GM23248 (cell line): ENCODE measurements at regions not wholly inside any gene's neighbourhood (a gene's known extent, or its start where the extent isn't known, plus 50 kb on each side); places are given as distances from the start of the nearest gene placed in this dataset.

Experiments used
- EZH2 ChIP-seq: fragments of 200-600 bp; sonication (generic); IDR thresholded peaks from 2 replicates; pipeline ENCODE4 v1.6.1; 2018; ENCODE audit warnings: antibody characterized with exemption, mild to moderate bottlenecking; ENCODE audit not compliant: insufficient read depth, poor library complexity, severe bottlenecking
- EZH2phosphoT487 ChIP-seq: fragments of 200-600 bp; sonication (generic); IDR thresholded peaks from 2 replicates; pipeline ENCODE4 v1.6.1; 2018; ENCODE audit warnings: antibody characterized with exemption, moderate library complexity, mild to moderate bottlenecking, low read depth; ENCODE audit not compliant: insufficient read depth

DNA sequence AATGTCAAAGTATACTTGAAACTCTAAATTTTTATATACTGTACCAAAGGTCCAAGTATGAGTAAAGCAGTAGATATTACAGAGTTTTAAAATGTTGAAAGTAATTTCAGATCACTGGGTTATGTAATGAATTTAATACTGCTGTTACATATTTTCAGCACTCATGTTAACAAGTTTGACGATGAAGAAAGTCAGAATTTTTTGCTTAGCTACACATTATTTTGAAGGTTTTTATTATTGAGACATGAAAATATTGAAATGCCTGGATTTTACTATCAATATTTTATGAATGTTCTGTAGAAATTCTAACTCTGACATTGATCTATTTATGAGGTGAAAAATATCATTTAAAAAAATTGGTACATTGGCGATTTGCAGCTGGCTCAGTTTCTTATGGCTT lies 1030.3 kb downstream of the FSCB start:
- no peak for TF ChIP-seq EZH2
- TF ChIP-seq EZH2phosphoT487, result no peak
